Ramos (cell line): ENCODE measurements at regions not wholly inside any gene's neighbourhood (a gene's known extent, or its start where the extent isn't known, plus 50 kb on each side); places are given as distances from the start of the nearest gene placed in this dataset.
"Not testable (repeated sequence)": the region's sequence is repeated elsewhere in the genome, so short reads cannot be mapped to it uniquely, and the experiment has no call there.

Source experiments
- in situ Hi-C: fragments of 300-500 bp; cut with MboI; formaldehyde crosslinking; loops from one replicate; pipeline ENCODE4 v1.14.3; 2022; ENCODE audit warnings: low sequenced_read_pairs; ENCODE audit not compliant: unreplicated experiment

- in situ Hi-C loops = no loop called here
Measured at GRCh38 chr1:234924450-234925355, 203.9 kb downstream of the TOMM20 start.

- in situ Hi-C loops = no loop called here
Measured at GRCh38 chr1:234923626-234924025, 205.0 kb downstream of the TOMM20 start.

GRCh38 chr1:234922987-234923386 is 205.7 kb downstream of the TOMM20 start:
- in situ Hi-C loops = no loop called here

GRCh38 chr1:234921266-234922062 is 207.2 kb downstream of the TOMM20 start:
- in situ Hi-C loops = no loop called here

GRCh38 chr1:234920843-234921140 is 207.8 kb downstream of the TOMM20 start:
- in situ Hi-C loops = no loop called here

- in situ Hi-C loops = no loop called here
Measured at GRCh38 chr1:234920136-234920842, 208.3 kb downstream of the TOMM20 start.

- in situ Hi-C loops = no loop called here
Measured at GRCh38 chr1:234918961-234919761, 209.5 kb downstream of the TOMM20 start.

GRCh38 chr1:234918181-234918841 is 210.3 kb downstream of the TOMM20 start:
- in situ Hi-C loops = no loop called here

- in situ Hi-C loops = no loop called here
Measured at GRCh38 chr1:234917495-234918180, 211.0 kb downstream of the TOMM20 start.

- in situ Hi-C loops = no loop called here
Measured at GRCh38 chr1:234916840-234917239, 211.8 kb downstream of the TOMM20 start.

- in situ Hi-C loops = no loop called here
Measured at GRCh38 chr1:234915924-234916675, 212.5 kb downstream of the TOMM20 start.

GRCh38 chr1:234914606-234915290 is 213.9 kb downstream of the TOMM20 start:
- in situ Hi-C loops = no loop called here

- in situ Hi-C loops = no loop called here
Measured at GRCh38 chr1:234913771-234914170, 214.9 kb downstream of the TOMM20 start.

- in situ Hi-C loops = no loop called here
Measured at GRCh38 chr1:234913278-234913649, 215.4 kb downstream of the TOMM20 start.

- in situ Hi-C loops = no loop called here
Measured at GRCh38 chr1:234912548-234913277, 215.9 kb downstream of the TOMM20 start.

GRCh38 chr1:234911787-234912186 is 216.8 kb downstream of the TOMM20 start:
- in situ Hi-C loops = no loop called here

GRCh38 chr1:234911136-234911535 is 217.5 kb downstream of the TOMM20 start:
- in situ Hi-C loops = not testable (repeated sequence)
